ENCODE measurements at regions not wholly inside any gene's neighbourhood (a gene's known extent, or its start where the extent isn't known, plus 50 kb on each side); places are given as distances from the start of the nearest gene placed in this dataset.
"Not testable (repeated sequence)": the region's sequence is repeated elsewhere in the genome, so short reads cannot be mapped to it uniquely, and the experiment has no call there.

DNA sequence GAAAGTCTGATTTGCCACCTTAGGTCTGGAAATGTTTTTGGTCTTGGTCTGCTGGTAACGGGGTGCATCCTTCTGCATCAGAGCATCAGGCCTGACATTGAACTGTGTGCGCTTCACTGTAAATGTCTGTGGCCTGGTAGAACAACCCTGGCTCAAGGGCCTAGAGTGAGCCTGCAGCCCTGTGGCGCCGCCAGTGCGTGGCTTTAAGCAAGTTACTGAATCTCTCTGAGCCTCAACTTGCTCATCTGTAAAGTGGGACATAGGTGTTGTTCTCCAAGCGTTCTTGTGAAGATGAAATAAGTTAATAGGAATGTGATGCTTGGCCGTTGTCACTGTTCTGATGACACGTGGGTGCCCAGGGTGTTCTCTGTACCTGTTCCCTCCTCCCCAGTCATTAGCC lies 127.6 kb upstream of the CIBAR2 start:
- Histone ChIP-seq H3K4me1 (ENCODE audit: control insufficient read depth in 1 of 2, insufficient read depth in 2 of 2, low read length in 2 of 2) (peaks cover 0 to 25% of the 10 kb centered on the region in 2 donors), H3K27me3 (ENCODE audit: low read depth, low read length) (no peaks in the 10 kb centered on the region), H3K36me3 (ENCODE audit: control insufficient read depth in 1 of 2, insufficient read depth in 2 of 2, low read length in 2 of 2) (no peaks in the 10 kb centered on the region), H3K9me3 (ENCODE audit: control insufficient read depth in 1 of 2, low read length in 2 of 2) (no peaks in the 10 kb centered on the region), H3K27ac (ENCODE audit: low read length) (no peak overlapping the region), H3K4me3 (ENCODE audit: low read depth in 1 of 2, low read length in 2 of 2) (no peak overlapping the region)

DNA sequence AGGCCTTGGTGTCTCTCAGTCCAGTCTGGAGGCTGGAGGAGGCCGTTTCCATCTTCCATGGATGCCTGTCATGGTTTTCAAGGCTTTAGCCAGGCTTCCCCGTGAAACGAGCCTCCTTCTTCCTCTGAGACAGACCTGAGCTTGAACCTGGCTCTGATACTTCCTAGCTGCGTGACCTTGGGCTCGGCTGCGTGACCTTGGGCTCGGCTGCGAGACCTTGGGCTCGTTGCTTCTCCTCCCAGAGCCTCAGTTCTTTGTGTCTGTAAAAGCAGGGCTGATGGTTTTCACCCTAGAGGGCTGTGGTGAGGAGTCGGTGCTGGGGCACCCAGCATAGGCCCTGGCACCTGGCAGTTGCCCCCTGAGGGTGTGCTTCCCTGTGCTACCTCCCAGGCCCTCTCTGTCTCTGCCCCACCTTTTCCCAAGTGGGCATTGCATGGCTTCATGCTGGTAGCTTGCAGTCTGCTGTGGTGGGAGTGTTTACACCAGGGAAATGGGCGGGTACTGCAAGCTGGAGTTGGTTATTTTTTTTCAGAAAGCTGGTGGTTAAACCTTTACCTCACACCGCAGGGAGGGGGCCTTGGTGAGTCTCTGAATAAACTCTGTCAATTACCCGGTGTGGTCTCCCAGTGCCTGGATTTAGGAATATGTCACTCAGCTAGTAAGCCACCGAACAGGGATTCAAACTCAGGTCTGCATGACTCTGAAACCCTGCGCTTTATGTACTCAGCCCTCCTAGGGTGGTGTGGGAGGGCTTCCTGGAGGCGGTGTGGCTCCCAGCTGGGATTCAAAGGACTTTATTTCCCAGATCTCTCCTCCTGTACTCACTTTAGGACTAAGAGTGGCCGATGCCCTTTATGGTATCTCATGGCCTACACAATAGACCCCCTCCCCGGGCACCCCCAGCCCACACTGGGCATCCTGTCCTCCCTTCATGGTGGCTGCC lies 129.0 kb upstream of the CIBAR2 start:
- no peak overlapping the region for H3K27ac ChIP-seq (ENCODE audit: low read length)
- H3K9me3 ChIP-seq (ENCODE audit: control insufficient read depth in 1 of 2, low read length in 2 of 2): no peaks in the 10 kb centered on the region
- H3K4me3 ChIP-seq (ENCODE audit: low read depth in 1 of 2, low read length in 2 of 2): no peak overlapping the region
- H3K27me3 ChIP-seq (ENCODE audit: low read depth, low read length): no peaks in the 10 kb centered on the region
- no peaks in the 10 kb centered on the region for H3K36me3 ChIP-seq (ENCODE audit: control insufficient read depth in 1 of 2, insufficient read depth in 2 of 2, low read length in 2 of 2)
- peaks cover 0 to 19% of the 10 kb centered on the region in 2 donors for H3K4me1 ChIP-seq (ENCODE audit: control insufficient read depth in 1 of 2, insufficient read depth in 2 of 2, low read length in 2 of 2)

GRCh38 chr16:85242140-85242539 lies 129.9 kb upstream of the CIBAR2 start:
- Histone ChIP-seq H3K9me3 (ENCODE audit: control insufficient read depth in 1 of 2, low read length in 2 of 2) (no peaks in the 10 kb centered on the region), H3K4me3 (ENCODE audit: low read depth in 1 of 2, low read length in 2 of 2) (no peak overlapping the region), H3K27ac (ENCODE audit: low read length) (no peak overlapping the region), H3K27me3 (ENCODE audit: low read depth, low read length) (no peaks in the 10 kb centered on the region), H3K4me1 (ENCODE audit: control insufficient read depth in 1 of 2, insufficient read depth in 2 of 2, low read length in 2 of 2) (peaks cover 0 to 17% of the 10 kb centered on the region in 2 donors), H3K36me3 (ENCODE audit: control insufficient read depth in 1 of 2, insufficient read depth in 2 of 2, low read length in 2 of 2) (no peaks in the 10 kb centered on the region)

DNA sequence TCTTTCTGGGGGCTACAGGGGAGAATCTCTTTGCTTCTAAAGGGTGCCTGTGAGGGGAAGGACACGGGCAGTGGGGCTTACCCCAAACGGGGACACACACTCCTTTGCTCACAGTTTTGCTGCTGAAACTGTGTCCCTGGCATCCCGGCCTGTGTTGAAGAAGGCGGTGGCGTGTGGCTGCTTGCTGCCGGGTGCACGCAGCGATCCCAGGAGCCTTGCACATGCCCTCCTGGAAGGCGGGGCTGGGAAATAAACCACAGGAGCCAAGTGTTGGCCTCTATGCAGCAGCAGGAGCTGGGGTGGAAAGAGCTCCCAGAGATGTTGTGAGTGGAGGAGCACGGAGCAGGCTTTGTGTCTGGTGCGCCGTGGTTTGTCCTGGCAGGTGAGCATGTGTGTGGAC lies 131.0 kb upstream of the CIBAR2 start:
- H3K27me3 ChIP-seq (ENCODE audit: low read depth, low read length): no peaks in the 10 kb centered on the region
- H3K36me3 ChIP-seq (ENCODE audit: control insufficient read depth in 1 of 2, insufficient read depth in 2 of 2, low read length in 2 of 2): no peaks in the 10 kb centered on the region
- H3K4me1 ChIP-seq (ENCODE audit: control insufficient read depth in 1 of 2, insufficient read depth in 2 of 2, low read length in 2 of 2): peaks cover 0 to 11% of the 10 kb centered on the region in 2 donors
- H3K27ac ChIP-seq (ENCODE audit: low read length): no peak overlapping the region
- H3K9me3 ChIP-seq (ENCODE audit: control insufficient read depth in 1 of 2, low read length in 2 of 2): no peaks in the 10 kb centered on the region
- no peak overlapping the region for H3K4me3 ChIP-seq (ENCODE audit: low read depth in 1 of 2, low read length in 2 of 2)

- H3K4me1 ChIP-seq (ENCODE audit: control insufficient read depth in 1 of 2, insufficient read depth in 2 of 2, low read length in 2 of 2); H3K27ac ChIP-seq (ENCODE audit: low read length); H3K9me3 ChIP-seq (ENCODE audit: control insufficient read depth in 1 of 2, low read length in 2 of 2); H3K36me3 ChIP-seq (ENCODE audit: control insufficient read depth in 1 of 2, insufficient read depth in 2 of 2, low read length in 2 of 2); H3K4me3 ChIP-seq (ENCODE audit: low read depth in 1 of 2, low read length in 2 of 2); H3K27me3 ChIP-seq (ENCODE audit: low read depth, low read length): not testable (repeated sequence)
Observed at GRCh38 chr16:85244452-85244851, 132.2 kb upstream of the CIBAR2 start.

- H3K4me1 ChIP-seq (ENCODE audit: control insufficient read depth in 1 of 2, insufficient read depth in 2 of 2, low read length in 2 of 2): peaks cover 0 to 8% of the 10 kb centered on the region in 2 donors
- no peak overlapping the region for H3K27ac ChIP-seq (ENCODE audit: low read length)
Observed at GRCh38 chr16:85245307-85246172, 133.3 kb upstream of the CIBAR2 start.

DNA sequence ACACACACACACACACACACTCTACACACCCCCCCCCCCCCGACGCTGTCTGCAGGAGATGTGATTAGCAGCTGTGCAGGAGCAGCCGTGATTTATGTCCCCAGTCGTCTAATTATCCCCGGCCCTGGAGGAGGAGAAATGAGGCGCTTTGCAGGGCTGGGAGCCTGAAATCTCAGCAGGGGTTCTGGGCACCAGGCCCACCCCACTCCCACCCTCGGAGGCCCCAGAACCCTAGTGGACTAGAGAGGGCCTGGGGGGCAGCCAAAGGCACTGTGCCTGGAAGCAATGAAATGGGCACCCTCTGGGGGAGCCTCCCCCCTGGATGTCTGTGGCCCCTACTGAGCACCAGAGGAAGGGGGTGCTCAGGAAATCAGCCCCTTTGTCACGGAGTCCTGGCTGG lies 134.2 kb upstream of the CIBAR2 start:
- no peaks in the 10 kb centered on the region for H3K36me3 ChIP-seq (ENCODE audit: control insufficient read depth in 1 of 2, insufficient read depth in 2 of 2, low read length in 2 of 2)
- no peaks in the 10 kb centered on the region for H3K27me3 ChIP-seq (ENCODE audit: low read depth, low read length)
- no peaks in the 10 kb centered on the region for H3K9me3 ChIP-seq (ENCODE audit: control insufficient read depth in 1 of 2, low read length in 2 of 2)

More at GRCh38 chr16:85245307-85246172, 133.3 kb upstream of the CIBAR2 start:
- H3K4me3 ChIP-seq (ENCODE audit: low read depth in 1 of 2, low read length in 2 of 2): no peak overlapping the region
- H3K27me3 ChIP-seq (ENCODE audit: low read depth, low read length): no peaks in the 10 kb centered on the region
- H3K36me3 ChIP-seq (ENCODE audit: control insufficient read depth in 1 of 2, insufficient read depth in 2 of 2, low read length in 2 of 2): no peaks in the 10 kb centered on the region
- no peaks in the 10 kb centered on the region for H3K9me3 ChIP-seq (ENCODE audit: control insufficient read depth in 1 of 2, low read length in 2 of 2)

DNA sequence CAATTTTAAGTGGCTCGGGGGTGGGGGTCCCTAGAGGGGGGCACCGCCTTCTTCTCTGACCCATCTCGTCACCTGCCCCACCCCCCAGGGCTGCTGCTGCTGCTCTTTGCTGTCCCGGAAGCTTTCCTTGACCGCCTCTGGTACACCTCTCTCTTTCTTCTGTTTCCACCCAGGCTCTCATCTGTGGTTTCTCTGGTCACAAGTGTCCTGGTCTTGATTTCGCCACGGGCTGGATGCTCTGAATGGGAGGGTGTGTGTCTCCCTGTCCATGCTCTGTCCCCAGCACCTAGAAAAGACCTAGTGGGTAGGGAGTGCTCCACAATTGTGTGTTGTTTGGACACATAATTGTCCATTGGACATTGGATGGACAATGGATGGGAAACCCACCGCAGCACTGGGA lies 134.7 kb upstream of the CIBAR2 start:
- no peaks in the 10 kb centered on the region for H3K9me3 ChIP-seq (ENCODE audit: control insufficient read depth in 1 of 2, low read length in 2 of 2)
- no peak overlapping the region for H3K4me3 ChIP-seq (ENCODE audit: low read depth in 1 of 2, low read length in 2 of 2)
- H3K27me3 ChIP-seq (ENCODE audit: low read depth, low read length): no peaks in the 10 kb centered on the region
- no peaks in the 10 kb centered on the region for H3K36me3 ChIP-seq (ENCODE audit: control insufficient read depth in 1 of 2, insufficient read depth in 2 of 2, low read length in 2 of 2)
- peaks cover 0 to 8% of the 10 kb centered on the region in 2 donors for H3K4me1 ChIP-seq (ENCODE audit: control insufficient read depth in 1 of 2, insufficient read depth in 2 of 2, low read length in 2 of 2)
- H3K27ac ChIP-seq (ENCODE audit: low read length): no peak overlapping the region

More for the DNA sequence above, 134.2 kb upstream of the CIBAR2 start:
- Histone ChIP-seq H3K4me3 (ENCODE audit: low read depth in 1 of 2, low read length in 2 of 2) (no peak overlapping the region), H3K27ac (ENCODE audit: low read length) (no peak overlapping the region), H3K4me1 (ENCODE audit: control insufficient read depth in 1 of 2, insufficient read depth in 2 of 2, low read length in 2 of 2) (peaks cover 0 to 8% of the 10 kb centered on the region in 2 donors)

DNA sequence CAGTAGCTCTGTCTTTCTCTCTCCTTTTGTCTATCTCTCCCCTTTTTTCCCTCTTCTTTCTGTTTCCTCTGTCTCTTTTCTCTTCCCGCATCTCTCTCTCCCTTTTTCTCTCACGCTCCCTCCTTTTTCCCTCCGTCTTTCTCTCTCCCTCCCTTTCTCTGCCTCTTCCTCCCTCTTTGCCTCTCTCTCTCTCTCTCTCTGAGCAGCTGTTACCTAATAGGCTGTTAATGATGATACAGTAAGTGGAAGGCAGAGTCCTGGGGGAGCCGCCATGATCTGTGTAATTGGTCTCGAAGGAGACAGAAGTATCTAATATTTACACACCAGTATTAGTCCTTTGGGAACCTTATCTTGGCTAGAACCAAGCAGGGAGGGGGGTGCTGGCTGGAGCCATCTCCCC lies 136.1 kb upstream of the CIBAR2 start:
- peaks cover 0 to 8% of the 10 kb centered on the region in 2 donors for H3K4me1 ChIP-seq (ENCODE audit: control insufficient read depth in 1 of 2, insufficient read depth in 2 of 2, low read length in 2 of 2)
- H3K4me3 ChIP-seq (ENCODE audit: low read depth in 1 of 2, low read length in 2 of 2): no peak overlapping the region
- no peaks in the 10 kb centered on the region for H3K9me3 ChIP-seq (ENCODE audit: control insufficient read depth in 1 of 2, low read length in 2 of 2)
- no peak overlapping the region for H3K27ac ChIP-seq (ENCODE audit: low read length)
- H3K27me3 ChIP-seq (ENCODE audit: low read depth, low read length): no peaks in the 10 kb centered on the region
- no peaks in the 10 kb centered on the region for H3K36me3 ChIP-seq (ENCODE audit: control insufficient read depth in 1 of 2, insufficient read depth in 2 of 2, low read length in 2 of 2)

DNA sequence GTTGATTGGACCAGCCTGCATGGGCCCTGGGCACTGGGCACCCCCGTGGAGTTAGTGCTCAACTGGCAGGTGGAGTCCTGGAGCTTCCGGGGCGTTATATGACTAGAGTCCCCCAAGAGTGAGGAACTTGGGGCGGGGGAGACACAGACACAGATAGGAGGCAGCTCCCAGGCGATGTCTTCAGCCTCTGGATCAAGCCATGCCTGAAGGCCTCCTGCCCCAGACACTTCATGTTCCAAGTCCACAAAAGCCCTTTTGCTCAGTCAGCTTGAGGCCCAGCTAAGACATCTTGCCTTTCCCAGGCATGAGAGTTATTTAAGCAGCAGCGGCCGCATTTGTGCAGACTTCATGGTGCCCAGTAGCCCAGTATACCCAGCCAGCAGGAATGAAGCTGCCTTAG lies 136.6 kb upstream of the CIBAR2 start:
- no peak overlapping the region for H3K4me3 ChIP-seq (ENCODE audit: low read depth in 1 of 2, low read length in 2 of 2)
- no peaks in the 10 kb centered on the region for H3K9me3 ChIP-seq (ENCODE audit: control insufficient read depth in 1 of 2, low read length in 2 of 2)
- no peak overlapping the region for H3K27ac ChIP-seq (ENCODE audit: low read length)
- no peaks in the 10 kb centered on the region for H3K27me3 ChIP-seq (ENCODE audit: low read depth, low read length)
- no peaks in the 10 kb centered on the region for H3K36me3 ChIP-seq (ENCODE audit: control insufficient read depth in 1 of 2, insufficient read depth in 2 of 2, low read length in 2 of 2)
- H3K4me1 ChIP-seq (ENCODE audit: control insufficient read depth in 1 of 2, insufficient read depth in 2 of 2, low read length in 2 of 2): peaks cover 0 to 8% of the 10 kb centered on the region in 2 donors

DNA sequence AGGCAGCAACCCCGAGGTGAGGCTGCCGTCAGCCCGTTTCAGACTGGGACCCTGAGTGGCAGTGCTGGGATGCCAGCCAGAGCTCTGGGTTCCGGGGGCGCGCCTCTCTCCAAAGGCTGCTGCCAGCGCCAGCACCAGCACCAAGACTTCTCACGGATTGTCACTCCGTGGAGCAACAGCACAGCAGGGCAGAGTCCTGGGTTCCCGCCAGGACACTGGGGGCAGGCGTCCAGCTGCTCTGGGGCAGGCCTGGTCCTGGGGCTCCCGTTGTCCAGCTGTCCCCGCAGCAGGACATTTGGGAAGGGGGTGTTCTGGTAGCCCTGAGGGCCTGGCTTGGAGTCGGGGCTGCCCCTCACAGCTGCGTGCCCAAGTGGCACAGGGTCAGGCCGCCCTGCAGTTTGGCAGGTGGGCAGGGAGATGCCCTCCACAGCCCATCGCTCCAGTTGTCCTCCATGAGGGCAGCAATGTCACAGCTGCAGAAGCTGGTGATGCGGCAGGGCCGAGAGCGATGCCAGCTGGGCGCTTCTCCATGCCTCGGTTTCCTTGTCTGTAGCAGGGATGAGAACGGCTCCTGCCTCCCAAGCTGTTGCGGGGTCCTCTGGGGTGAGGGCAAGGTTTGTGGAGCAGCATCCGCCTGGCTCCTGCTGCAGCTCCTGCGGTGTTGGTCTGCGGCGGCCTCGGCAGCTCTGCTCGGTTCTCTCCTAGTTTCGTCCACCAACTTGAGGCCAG lies 137.3 kb upstream of the CIBAR2 start:
- Histone ChIP-seq H3K27ac (ENCODE audit: low read length) (no peak overlapping the region), H3K36me3 (ENCODE audit: control insufficient read depth in 1 of 2, insufficient read depth in 2 of 2, low read length in 2 of 2) (no peaks in the 10 kb centered on the region), H3K4me1 (ENCODE audit: control insufficient read depth in 1 of 2, insufficient read depth in 2 of 2, low read length in 2 of 2) (peaks cover 0 to 8% of the 10 kb centered on the region in 2 donors), H3K4me3 (ENCODE audit: low read depth in 1 of 2, low read length in 2 of 2) (no peak overlapping the region), H3K27me3 (ENCODE audit: low read depth, low read length) (no peaks in the 10 kb centered on the region), H3K9me3 (ENCODE audit: control insufficient read depth in 1 of 2, low read length in 2 of 2) (no peaks in the 10 kb centered on the region)

All from muscle layer of duodenum (tissue), 2 donors.